Smooth muscle cell (in vitro differentiated cells): ENCODE measurements at regions not wholly inside any gene's neighbourhood (a gene's known extent, or its start where the extent isn't known, plus 50 kb on each side); places are given as distances from the start of the nearest gene placed in this dataset.
A peak's percentile ranks its signal among the peaks of the same experiment; 100 is the strongest.

ENCODE experiments used
- DNase-seq: peaks from one replicate; lab custom pipeline; 2025; ENCODE audit not compliant: unreplicated experiment; lab: John Stamatoyannopoulos, UW
- H2AFZ ChIP-seq: fragments of 200-600 bp; sonication (generic); 2 replicates; pipeline ENCODE4 v1.6.0; 2016; ENCODE audit warnings: antibody characterized with exemption, low read depth, mild to moderate bottlenecking
- H3F3A ChIP-seq: fragments of 200-600 bp; sonication (generic); 2 replicates; pipeline ENCODE4 v1.6.0; 2017; ENCODE audit warnings: antibody characterized with exemption, low read depth
- H3K27ac ChIP-seq: fragments of 200-600 bp; sonication (generic); 2 replicates; pipeline ENCODE4 v1.5.1; 2016; ENCODE audit warnings: low read depth, mild to moderate bottlenecking
- H3K27me3 ChIP-seq: fragments of 200-600 bp; sonication (generic); 2 replicates; pipeline ENCODE4 v1.6.1; 2016; ENCODE audit warnings: low read depth, mild to moderate bottlenecking
- H3K36me3 ChIP-seq: fragments of 200-600 bp; sonication (generic); 2 replicates; pipeline ENCODE4 v1.5.1; 2016; ENCODE audit warnings: low read depth
- H3K4me1 ChIP-seq: fragments of 200-600 bp; sonication (generic); 2 replicates; pipeline ENCODE4 v1.5.1; 2016; ENCODE audit warnings: low read depth
- H3K4me2 ChIP-seq: fragments of 200-600 bp; sonication (generic); 2 replicates; pipeline ENCODE4 v1.6.0; 2016; ENCODE audit warnings: mild to moderate bottlenecking
- H3K4me3 ChIP-seq: fragments of 200-600 bp; sonication (generic); 2 replicates; pipeline ENCODE4 v1.5.1; 2016; ENCODE audit warnings: mild to moderate bottlenecking
- H3K79me2 ChIP-seq: fragments of 200-600 bp; sonication (generic); 2 replicates; pipeline ENCODE4 v1.6.0; 2016; ENCODE audit warnings: low read depth, mild to moderate bottlenecking
- H3K9ac ChIP-seq: fragments of 200-600 bp; sonication (generic); 2 replicates; pipeline ENCODE4 v1.6.0; 2016; ENCODE audit warnings: low read depth
- H3K9me3 ChIP-seq: fragments of 200-600 bp; sonication (generic); replicated peaks from 2 replicates; pipeline ENCODE4 v1.5.1; 2016; ENCODE audit warnings: low read depth
- H4K20me1 ChIP-seq: fragments of 200-600 bp; sonication (generic); 2 replicates; pipeline ENCODE4 v1.6.0; 2016; ENCODE audit warnings: low read depth
- WGBS: methylation state at CpG from one replicate; pipeline ENCODE4 v1.1.7; 2016; ENCODE audit warnings: low lambda C conversion rate; 5-methylcytosine and 5-hydroxymethylcytosine counted together
- TF ChIP-seq, protein P1 (sequence below): fragments of 200-600 bp; sonication (generic); IDR thresholded peaks from 2 replicates; pipeline ENCODE4 v1.5.1; 2017; ENCODE audit warnings: borderline replicate concordance, mild to moderate bottlenecking, antibody characterized with exemption; ENCODE audit not compliant: insufficient read depth, poor library complexity, severe bottlenecking

DNA sequence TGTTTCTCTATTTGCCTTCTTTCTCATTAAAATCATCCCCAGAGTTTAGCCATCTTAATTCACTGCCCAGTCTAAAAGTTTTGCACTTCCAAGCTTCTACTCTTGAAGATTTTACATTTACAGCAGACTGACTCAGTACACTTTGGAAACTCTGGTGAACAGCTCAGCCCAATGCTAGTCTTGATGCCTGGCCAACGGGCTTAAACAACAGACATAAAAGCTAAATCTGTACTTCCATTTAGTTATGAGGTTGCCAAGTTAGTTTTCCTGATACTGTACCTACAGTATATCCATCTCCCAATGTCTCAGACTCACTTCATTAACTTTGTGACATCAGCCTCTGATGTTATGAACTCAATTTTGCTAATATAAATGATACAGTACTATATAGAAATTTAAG, 891.8 kb upstream of the SOX9 start:
- no peak for DNase-seq
- Histone ChIP-seq H3K27me3 (no peaks in the 10 kb centered on the region), H3K27ac (no peak overlapping the region), H3K4me2 (no peak overlapping the region), H3K4me3 (no peak overlapping the region), H4K20me1 (no peaks in the 10 kb centered on the region), H3K4me1 (no peaks in the 10 kb centered on the region), H3K9me3 (no peaks in the 10 kb centered on the region), H3K36me3 (no peaks in the 10 kb centered on the region), H3F3A (no peaks in the 10 kb centered on the region), H3K79me2 (no peaks in the 10 kb centered on the region), H3K9ac (no peak overlapping the region), H2AFZ (peak overlapping the region; percentile 9)
- TF ChIP-seq, protein P1, sequence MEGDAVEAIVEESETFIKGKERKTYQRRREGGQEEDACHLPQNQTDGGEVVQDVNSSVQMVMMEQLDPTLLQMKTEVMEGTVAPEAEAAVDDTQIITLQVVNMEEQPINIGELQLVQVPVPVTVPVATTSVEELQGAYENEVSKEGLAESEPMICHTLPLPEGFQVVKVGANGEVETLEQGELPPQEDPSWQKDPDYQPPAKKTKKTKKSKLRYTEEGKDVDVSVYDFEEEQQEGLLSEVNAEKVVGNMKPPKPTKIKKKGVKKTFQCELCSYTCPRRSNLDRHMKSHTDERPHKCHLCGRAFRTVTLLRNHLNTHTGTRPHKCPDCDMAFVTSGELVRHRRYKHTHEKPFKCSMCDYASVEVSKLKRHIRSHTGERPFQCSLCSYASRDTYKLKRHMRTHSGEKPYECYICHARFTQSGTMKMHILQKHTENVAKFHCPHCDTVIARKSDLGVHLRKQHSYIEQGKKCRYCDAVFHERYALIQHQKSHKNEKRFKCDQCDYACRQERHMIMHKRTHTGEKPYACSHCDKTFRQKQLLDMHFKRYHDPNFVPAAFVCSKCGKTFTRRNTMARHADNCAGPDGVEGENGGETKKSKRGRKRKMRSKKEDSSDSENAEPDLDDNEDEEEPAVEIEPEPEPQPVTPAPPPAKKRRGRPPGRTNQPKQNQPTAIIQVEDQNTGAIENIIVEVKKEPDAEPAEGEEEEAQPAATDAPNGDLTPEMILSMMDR, result no peak
- 27% methylated on average over 1 of the region's 1 CpG for WGBS

- no peak for DNase-seq
- Histone ChIP-seq H3K4me1 (no peaks in the 10 kb centered on the region), H3K9me3 (no peaks in the 10 kb centered on the region), H4K20me1 (no peaks in the 10 kb centered on the region), H3K36me3 (no peaks in the 10 kb centered on the region), H3K27ac (no peak overlapping the region), H3F3A (no peaks in the 10 kb centered on the region), H3K4me2 (no peak overlapping the region), H2AFZ (no peak overlapping the region), H3K9ac (no peak overlapping the region), H3K4me3 (no peak overlapping the region), H3K79me2 (no peaks in the 10 kb centered on the region), H3K27me3 (no peaks in the 10 kb centered on the region)
- TF ChIP-seq, protein P1, result no peak
- WGBS, result 84% methylated on average over 9 of the region's 9 CpGs
Measured at GRCh38 chr17:71232801-71233559, 887.8 kb upstream of the SOX9 start.

DNA sequence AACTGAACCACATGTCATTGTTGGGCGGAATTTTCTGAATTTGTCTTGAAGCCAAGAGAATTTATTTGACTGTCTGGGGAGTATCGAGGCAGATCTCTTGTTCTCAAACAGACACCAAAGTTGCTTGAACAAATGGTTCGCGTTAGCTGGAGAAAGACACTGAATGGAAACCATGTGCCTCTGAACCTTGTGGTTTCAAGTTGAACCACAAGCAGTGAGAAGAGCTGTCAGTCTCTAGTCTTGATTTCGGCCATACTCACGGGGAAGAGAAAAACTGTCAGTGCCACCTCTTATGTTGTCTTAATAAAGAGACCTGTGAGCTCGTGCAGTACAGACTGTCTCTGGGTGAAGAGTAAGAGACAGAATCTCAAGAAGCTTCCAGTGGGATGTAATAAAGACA, 886.5 kb upstream of the SOX9 start:
- Histone ChIP-seq H3K4me2 (no peak overlapping the region), H3F3A (peaks cover 3% of the 10 kb centered on the region)
- WGBS, result 91% methylated on average over 7 of the region's 7 CpGs

More for the DNA sequence above, 886.5 kb upstream of the SOX9 start:
- TF ChIP-seq, protein P1, result no peak
- no peak overlapping the region for H2AFZ ChIP-seq
- no peak overlapping the region for H3K27ac ChIP-seq
- no peaks in the 10 kb centered on the region for H3K27me3 ChIP-seq
- no peaks in the 10 kb centered on the region for H4K20me1 ChIP-seq
- H3K9me3 ChIP-seq, result no peaks in the 10 kb centered on the region
- DNase-seq, result no peak
- H3K9ac ChIP-seq, result no peak overlapping the region
- H3K4me3 ChIP-seq, result no peak overlapping the region
- no peaks in the 10 kb centered on the region for H3K36me3 ChIP-seq
- H3K4me1 ChIP-seq, result no peaks in the 10 kb centered on the region
- H3K79me2 ChIP-seq, result no peaks in the 10 kb centered on the region
